ENCODE measurements at regions not wholly inside any gene's neighbourhood (a gene's known extent, or its start where the extent isn't known, plus 50 kb on each side); places are given as distances from the start of the nearest gene placed in this dataset.

DNA sequence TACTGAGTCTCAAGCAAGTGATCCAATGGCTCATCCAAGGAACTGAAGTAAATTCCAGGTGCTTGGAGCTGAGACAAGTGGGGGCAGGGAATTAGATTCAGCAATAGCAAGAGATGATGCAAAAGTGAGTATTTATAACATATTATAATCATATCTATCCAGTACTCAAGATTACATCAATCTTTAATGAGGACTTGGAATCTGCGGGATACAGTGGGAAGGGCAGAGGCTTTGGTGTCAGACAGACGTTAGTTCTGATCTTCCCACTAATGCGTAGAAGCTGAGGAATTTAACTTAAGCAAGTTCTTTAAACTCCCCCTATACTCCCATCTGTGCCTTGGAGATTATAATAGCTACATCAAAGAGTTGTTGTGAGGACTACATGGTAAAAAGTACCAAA is 143.4 kb upstream of the NWD2 start:
- TF ChIP-seq EP300 (IDR thresholded peaks at IDR 0.05) (no peak), POLR2A (IDR thresholded peaks at IDR 0.05) (no peak)
- TF ChIP-seq, protein P1, sequence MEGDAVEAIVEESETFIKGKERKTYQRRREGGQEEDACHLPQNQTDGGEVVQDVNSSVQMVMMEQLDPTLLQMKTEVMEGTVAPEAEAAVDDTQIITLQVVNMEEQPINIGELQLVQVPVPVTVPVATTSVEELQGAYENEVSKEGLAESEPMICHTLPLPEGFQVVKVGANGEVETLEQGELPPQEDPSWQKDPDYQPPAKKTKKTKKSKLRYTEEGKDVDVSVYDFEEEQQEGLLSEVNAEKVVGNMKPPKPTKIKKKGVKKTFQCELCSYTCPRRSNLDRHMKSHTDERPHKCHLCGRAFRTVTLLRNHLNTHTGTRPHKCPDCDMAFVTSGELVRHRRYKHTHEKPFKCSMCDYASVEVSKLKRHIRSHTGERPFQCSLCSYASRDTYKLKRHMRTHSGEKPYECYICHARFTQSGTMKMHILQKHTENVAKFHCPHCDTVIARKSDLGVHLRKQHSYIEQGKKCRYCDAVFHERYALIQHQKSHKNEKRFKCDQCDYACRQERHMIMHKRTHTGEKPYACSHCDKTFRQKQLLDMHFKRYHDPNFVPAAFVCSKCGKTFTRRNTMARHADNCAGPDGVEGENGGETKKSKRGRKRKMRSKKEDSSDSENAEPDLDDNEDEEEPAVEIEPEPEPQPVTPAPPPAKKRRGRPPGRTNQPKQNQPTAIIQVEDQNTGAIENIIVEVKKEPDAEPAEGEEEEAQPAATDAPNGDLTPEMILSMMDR (IDR thresholded peaks at IDR 0.05): no peak

All from stomach (tissue), 4 donors.